ENCODE measurements at regions not wholly inside any gene's neighbourhood (a gene's known extent, or its start where the extent isn't known, plus 50 kb on each side); places are given as distances from the start of the nearest gene placed in this dataset.

DNA sequence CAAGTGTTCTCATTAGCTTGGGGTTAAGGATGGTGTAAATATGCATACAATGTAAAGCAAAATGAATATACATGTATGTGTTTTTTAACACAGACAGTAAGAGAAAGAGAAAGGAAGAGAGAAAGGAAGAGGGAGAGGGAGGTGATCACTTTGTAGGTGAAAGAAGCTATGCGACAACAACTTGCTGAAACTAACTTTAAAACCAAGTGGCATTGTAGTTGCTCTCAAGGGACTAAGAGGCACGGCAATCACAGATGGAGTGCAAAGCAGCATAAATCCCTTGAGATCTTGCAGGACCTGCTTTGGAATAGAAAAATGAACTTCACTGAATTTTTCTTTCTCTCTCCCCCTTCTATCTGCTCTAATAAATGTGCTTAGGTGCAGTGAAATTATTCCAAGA, 1665.0 kb upstream of the TENM3 start:
- Mint-ChIP-seq H3K36me3 (ENCODE audit: low read depth) (no peaks in the 10 kb centered on the region), H3K4me3 (no peak overlapping the region), H3K27me3 (ENCODE audit: low read depth) (no peaks in the 10 kb centered on the region), H3K9me3 (no peaks in the 10 kb centered on the region), H3K4me1 (no peaks in the 10 kb centered on the region), H3K27ac (no peak overlapping the region)
- TF ChIP-seq, protein P1, sequence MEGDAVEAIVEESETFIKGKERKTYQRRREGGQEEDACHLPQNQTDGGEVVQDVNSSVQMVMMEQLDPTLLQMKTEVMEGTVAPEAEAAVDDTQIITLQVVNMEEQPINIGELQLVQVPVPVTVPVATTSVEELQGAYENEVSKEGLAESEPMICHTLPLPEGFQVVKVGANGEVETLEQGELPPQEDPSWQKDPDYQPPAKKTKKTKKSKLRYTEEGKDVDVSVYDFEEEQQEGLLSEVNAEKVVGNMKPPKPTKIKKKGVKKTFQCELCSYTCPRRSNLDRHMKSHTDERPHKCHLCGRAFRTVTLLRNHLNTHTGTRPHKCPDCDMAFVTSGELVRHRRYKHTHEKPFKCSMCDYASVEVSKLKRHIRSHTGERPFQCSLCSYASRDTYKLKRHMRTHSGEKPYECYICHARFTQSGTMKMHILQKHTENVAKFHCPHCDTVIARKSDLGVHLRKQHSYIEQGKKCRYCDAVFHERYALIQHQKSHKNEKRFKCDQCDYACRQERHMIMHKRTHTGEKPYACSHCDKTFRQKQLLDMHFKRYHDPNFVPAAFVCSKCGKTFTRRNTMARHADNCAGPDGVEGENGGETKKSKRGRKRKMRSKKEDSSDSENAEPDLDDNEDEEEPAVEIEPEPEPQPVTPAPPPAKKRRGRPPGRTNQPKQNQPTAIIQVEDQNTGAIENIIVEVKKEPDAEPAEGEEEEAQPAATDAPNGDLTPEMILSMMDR (IDR thresholded peaks at IDR 0.05; ENCODE audit: unreplicated experiment in 3 of 3): no peak

DNA sequence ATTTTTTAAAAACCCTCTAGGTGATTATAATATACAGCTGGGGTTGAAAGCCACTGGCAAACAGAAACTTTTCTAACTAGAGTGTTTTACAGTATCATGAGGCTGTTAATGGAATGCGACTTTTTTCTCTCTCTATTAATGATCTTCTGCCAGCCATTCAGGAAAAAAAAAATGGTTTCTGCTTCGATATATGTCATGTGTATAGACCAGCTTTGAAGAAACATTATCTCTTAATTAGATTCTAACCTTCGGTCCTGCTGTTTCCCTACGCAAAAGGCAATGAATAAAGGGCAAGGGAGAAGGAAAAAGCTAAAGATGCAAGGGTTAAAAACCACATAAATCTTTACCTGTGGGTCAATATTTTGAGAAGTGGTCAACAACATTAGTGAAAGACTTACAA, 1662.1 kb upstream of the TENM3 start:
- no peak overlapping the region for H3K27ac Mint-ChIP-seq
- no peaks in the 10 kb centered on the region for H3K36me3 Mint-ChIP-seq (ENCODE audit: low read depth)
- H3K9me3 Mint-ChIP-seq: no peaks in the 10 kb centered on the region
- TF ChIP-seq, protein P1 (IDR thresholded peaks at IDR 0.05; ENCODE audit: unreplicated experiment in 3 of 3): no peak
- no peak overlapping the region for H3K4me3 Mint-ChIP-seq
- H3K27me3 Mint-ChIP-seq (ENCODE audit: low read depth): no peaks in the 10 kb centered on the region
- H3K4me1 Mint-ChIP-seq: no peaks in the 10 kb centered on the region

DNA sequence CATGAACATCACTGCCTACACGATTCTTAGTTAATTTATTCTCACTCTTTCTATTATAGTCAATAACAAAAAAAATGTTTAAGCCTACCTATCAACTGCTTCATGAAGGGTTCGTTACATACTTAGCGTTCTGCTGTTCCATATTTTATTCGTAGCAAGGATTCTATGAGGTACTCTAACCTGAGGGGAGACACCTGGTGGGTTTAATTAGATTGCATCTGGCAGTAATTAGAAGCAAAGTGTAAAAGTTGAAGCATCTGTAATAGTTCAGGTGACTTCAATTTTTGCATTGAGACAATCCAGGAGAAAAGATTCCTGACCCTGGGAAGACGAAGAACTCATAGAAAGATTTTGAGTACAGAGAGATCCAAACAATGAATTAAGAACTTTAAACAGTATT, 1655.8 kb upstream of the TENM3 start:
- Mint-ChIP-seq H3K36me3 (ENCODE audit: low read depth) (no peaks in the 10 kb centered on the region), H3K9me3 (no peaks in the 10 kb centered on the region)

DNA sequence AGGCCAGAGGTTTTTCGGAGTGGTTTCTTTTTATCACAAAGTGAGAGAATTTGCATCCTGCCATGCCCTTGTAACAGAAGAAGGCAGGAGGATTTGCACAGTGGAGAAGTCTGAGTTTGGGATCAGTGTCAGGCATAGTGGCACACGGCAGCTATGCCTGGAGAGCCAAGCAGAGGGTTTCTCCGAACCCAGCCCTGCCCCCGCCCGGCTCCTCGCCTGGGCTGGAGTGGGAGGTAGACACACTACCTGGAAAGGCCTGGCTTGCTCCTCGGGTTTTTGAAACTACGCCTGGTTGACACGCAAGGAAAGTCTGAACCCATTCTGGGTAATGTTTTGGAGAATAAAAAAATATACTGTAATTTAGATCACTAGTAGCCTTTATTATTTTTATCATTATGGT, 1653.6 kb upstream of the TENM3 start:
- no peaks in the 10 kb centered on the region for H3K9me3 Mint-ChIP-seq
- no peaks in the 10 kb centered on the region for H3K4me1 Mint-ChIP-seq
- no peak overlapping the region for H3K4me3 Mint-ChIP-seq
- H3K36me3 Mint-ChIP-seq (ENCODE audit: low read depth): no peaks in the 10 kb centered on the region
- H3K27ac Mint-ChIP-seq: no peak overlapping the region
- TF ChIP-seq, protein P1 (IDR thresholded peaks at IDR 0.05; ENCODE audit: unreplicated experiment in 3 of 3): no peak
- H3K27me3 Mint-ChIP-seq (ENCODE audit: low read depth): no peaks in the 10 kb centered on the region

More for the DNA sequence above, 1655.8 kb upstream of the TENM3 start:
- TF ChIP-seq, protein P1 (IDR thresholded peaks at IDR 0.05; ENCODE audit: unreplicated experiment in 3 of 3): peak in 1 of 3 experiments; percentile 13
- no peak overlapping the region for H3K4me3 Mint-ChIP-seq
- H3K4me1 Mint-ChIP-seq: no peaks in the 10 kb centered on the region
- H3K27me3 Mint-ChIP-seq (ENCODE audit: low read depth): no peaks in the 10 kb centered on the region
- no peak overlapping the region for H3K27ac Mint-ChIP-seq

DNA sequence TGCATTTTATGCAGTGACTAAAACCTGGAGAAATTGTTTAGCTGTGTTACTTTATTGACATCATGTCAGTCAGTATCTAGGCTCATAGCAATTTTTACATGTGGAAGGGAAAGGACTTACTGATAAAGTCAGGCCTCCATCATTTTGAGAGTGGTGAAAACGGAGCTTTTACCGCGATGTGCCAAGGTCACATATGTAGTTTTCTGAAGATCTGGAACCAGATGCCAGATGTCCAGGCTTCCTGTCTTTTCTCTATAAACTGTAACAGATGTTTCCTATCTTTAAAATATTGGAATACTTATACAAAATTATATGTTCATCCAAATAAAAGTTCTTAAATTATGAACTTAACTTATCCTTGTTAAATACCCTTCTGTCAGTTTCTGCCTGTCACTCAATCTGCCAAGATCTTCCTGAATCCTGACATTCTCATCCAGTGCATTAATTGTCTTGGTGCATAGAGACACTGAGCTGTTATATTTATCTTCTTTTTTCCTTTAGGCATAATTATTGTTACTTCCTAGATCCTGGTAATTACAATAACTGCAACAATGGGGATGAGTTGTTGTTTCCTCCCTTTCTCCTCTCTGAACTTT, 1646.2 kb upstream of the TENM3 start:
- H3K9me3 Mint-ChIP-seq: no peaks in the 10 kb centered on the region
- H3K4me3 Mint-ChIP-seq: no peak overlapping the region
- H3K27ac Mint-ChIP-seq: peak overlapping the region in 2 of 3 experiments; percentile 35 to 66
- no peaks in the 10 kb centered on the region for H3K36me3 Mint-ChIP-seq (ENCODE audit: low read depth)
- TF ChIP-seq, protein P1 (IDR thresholded peaks at IDR 0.05; ENCODE audit: unreplicated experiment in 3 of 3): no peak
- H3K27me3 Mint-ChIP-seq (ENCODE audit: low read depth): no peaks in the 10 kb centered on the region
- peaks cover 6% of the 10 kb centered on the region for H3K4me1 Mint-ChIP-seq

DNA sequence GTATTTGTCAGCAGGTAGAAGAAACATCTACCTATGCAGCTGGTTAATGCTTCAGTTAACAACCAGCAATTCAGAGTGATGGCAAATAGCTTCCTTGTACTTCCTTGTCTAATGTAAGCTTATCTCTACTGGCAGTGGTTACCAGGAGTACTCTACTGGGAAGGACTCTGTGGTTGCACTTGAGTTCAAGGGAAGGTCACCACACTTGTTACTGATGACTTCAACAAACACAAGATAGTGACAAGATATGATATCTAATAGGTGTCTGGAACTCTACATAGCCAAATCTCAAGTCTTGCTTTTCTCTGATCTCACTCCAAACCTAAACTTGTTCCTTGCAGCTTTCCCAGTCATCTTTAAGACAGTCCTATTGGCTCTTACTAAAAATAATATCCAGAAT, 1644.9 kb upstream of the TENM3 start:
- Mint-ChIP-seq H3K4me3 (no peak overlapping the region), H3K27me3 (ENCODE audit: low read depth) (no peaks in the 10 kb centered on the region), H3K27ac (no peak overlapping the region), H3K4me1 (peaks cover 6% of the 10 kb centered on the region), H3K36me3 (ENCODE audit: low read depth) (no peaks in the 10 kb centered on the region), H3K9me3 (no peaks in the 10 kb centered on the region)
- TF ChIP-seq, protein P1 (IDR thresholded peaks at IDR 0.05; ENCODE audit: unreplicated experiment in 3 of 3): no peak
